ENCODE measurements at regions not wholly inside any gene's neighbourhood (a gene's known extent, or its start where the extent isn't known, plus 50 kb on each side); places are given as distances from the start of the nearest gene placed in this dataset.
"Not testable (repeated sequence)": the region's sequence is repeated elsewhere in the genome, so short reads cannot be mapped to it uniquely, and the experiment has no call there.

DNA sequence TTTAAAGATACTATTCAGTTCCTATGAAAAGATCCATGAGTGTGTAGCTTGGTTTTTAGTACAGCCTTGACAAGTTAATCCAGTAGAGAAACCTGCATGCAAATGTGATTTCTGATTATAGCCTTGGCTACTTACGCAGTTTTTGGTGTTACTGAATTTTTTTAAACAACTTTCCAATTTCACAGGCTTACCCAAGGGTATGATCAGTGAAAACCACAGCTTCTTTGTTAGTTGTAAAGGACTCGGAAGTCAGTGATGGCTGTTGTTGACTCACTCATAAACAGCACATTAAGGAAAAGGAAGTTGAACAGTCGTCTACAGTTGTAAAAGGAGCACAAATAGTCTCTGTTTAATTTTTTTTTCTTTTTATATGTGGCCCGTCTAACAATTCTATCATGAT is 924.6 kb upstream of the ADAMTS5 start:
- intact Hi-C loops (cut with micrococcal nuclease; ENCODE audit: unreplicated experiment); H3K4me3 Mint-ChIP-seq (ENCODE audit: unreplicated experiment); H3K36me3 ChIP-seq (ENCODE audit: control insufficient read depth, insufficient read depth, low read length); H3K4me1 Mint-ChIP-seq (ENCODE audit: low read depth, unreplicated experiment); H3K27ac Mint-ChIP-seq (ENCODE audit: unreplicated experiment); H3K9me3 ChIP-seq; DNase-seq; CTCF ChIA-PET; H3K27me3 Mint-ChIP-seq (ENCODE audit: insufficient read depth, unreplicated experiment); H3K27me3 ChIP-seq (replicated peaks; ENCODE audit: control insufficient read depth, insufficient read depth, low read length); H3K4me1 ChIP-seq; BruUV-seq (replicated peaks); H3K9me3 Mint-ChIP-seq (ENCODE audit: unreplicated experiment); POLR2A ChIA-PET; H3K36me3 Mint-ChIP-seq (ENCODE audit: insufficient read depth, unreplicated experiment); H3K4me3 ChIP-seq (ENCODE audit: low read depth, low read length): not testable (repeated sequence)

DNA sequence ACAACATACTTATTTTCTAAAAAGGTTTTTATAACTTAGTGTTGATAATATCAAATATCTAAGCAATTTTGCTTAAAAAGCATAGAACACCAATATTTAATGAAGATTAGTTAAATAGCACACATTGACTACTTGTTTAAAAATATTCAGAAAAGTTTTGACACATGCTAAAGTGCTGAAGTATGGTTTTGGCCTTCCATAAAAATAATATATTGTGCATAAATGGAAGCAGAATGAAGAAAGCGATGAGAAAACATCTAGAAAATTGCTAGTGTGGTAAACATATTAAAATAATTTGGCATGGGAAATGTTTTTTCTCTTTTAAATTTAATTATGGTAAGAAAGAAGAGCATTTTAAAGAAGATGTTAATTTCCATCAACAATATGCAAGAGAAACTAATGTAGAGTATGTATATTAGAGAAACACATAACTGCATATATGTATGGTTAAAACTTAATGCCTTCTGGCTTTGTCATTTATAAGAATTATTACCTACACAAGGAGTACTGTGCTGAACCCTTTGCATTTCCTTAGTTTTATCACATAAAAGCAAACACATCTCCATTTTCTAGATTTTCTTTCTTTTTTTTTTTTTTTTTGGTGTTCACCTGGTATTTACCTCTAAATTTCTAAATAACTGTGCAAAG is 921.0 kb upstream of the ADAMTS5 start:
- H3K27me3 ChIP-seq (replicated peaks; ENCODE audit: control insufficient read depth, insufficient read depth, low read length); H3K36me3 ChIP-seq (ENCODE audit: control insufficient read depth, insufficient read depth, low read length); POLR2A ChIA-PET; intact Hi-C loops (cut with micrococcal nuclease; ENCODE audit: unreplicated experiment); H3K4me1 Mint-ChIP-seq (ENCODE audit: low read depth, unreplicated experiment); DNase-seq; H3K4me3 ChIP-seq (ENCODE audit: low read depth, low read length); CTCF ChIA-PET; H3K9me3 Mint-ChIP-seq (ENCODE audit: unreplicated experiment); H3K27ac Mint-ChIP-seq (ENCODE audit: unreplicated experiment); H3K4me3 Mint-ChIP-seq (ENCODE audit: unreplicated experiment); H3K9me3 ChIP-seq; H3K27me3 Mint-ChIP-seq (ENCODE audit: insufficient read depth, unreplicated experiment); H3K4me1 ChIP-seq; BruUV-seq (replicated peaks); H3K36me3 Mint-ChIP-seq (ENCODE audit: insufficient read depth, unreplicated experiment): not testable (repeated sequence)

- no peaks in the 10 kb centered on the region for H3K27me3 ChIP-seq (replicated peaks; ENCODE audit: control insufficient read depth, insufficient read depth, low read length)
- DNase-seq, result no peak
- ChIA-PET CTCF (no interaction called here), POLR2A (no interaction called here)
- no TSS peak for BruUV-seq (replicated peaks)
- no peaks in the 10 kb centered on the region for H3K36me3 ChIP-seq (ENCODE audit: control insufficient read depth, insufficient read depth, low read length)
- Mint-ChIP-seq H3K4me1 (ENCODE audit: low read depth, unreplicated experiment) (no peaks in the 10 kb centered on the region), H3K4me3 (ENCODE audit: unreplicated experiment) (no peak overlapping the region), H3K27me3 (ENCODE audit: insufficient read depth, unreplicated experiment) (no peaks in the 10 kb centered on the region), H3K9me3 (ENCODE audit: unreplicated experiment) (no peaks in the 10 kb centered on the region), H3K36me3 (ENCODE audit: insufficient read depth, unreplicated experiment) (no peaks in the 10 kb centered on the region), H3K27ac (ENCODE audit: unreplicated experiment) (no peak overlapping the region)
- H3K9me3 ChIP-seq, result no peaks in the 10 kb centered on the region
- H3K4me3 ChIP-seq (ENCODE audit: low read depth, low read length), result no peak overlapping the region
- no peaks in the 10 kb centered on the region for H3K4me1 ChIP-seq
- intact Hi-C loops (cut with micrococcal nuclease; ENCODE audit: unreplicated experiment), result no loop called here
- TF ChIP-seq, protein P1, sequence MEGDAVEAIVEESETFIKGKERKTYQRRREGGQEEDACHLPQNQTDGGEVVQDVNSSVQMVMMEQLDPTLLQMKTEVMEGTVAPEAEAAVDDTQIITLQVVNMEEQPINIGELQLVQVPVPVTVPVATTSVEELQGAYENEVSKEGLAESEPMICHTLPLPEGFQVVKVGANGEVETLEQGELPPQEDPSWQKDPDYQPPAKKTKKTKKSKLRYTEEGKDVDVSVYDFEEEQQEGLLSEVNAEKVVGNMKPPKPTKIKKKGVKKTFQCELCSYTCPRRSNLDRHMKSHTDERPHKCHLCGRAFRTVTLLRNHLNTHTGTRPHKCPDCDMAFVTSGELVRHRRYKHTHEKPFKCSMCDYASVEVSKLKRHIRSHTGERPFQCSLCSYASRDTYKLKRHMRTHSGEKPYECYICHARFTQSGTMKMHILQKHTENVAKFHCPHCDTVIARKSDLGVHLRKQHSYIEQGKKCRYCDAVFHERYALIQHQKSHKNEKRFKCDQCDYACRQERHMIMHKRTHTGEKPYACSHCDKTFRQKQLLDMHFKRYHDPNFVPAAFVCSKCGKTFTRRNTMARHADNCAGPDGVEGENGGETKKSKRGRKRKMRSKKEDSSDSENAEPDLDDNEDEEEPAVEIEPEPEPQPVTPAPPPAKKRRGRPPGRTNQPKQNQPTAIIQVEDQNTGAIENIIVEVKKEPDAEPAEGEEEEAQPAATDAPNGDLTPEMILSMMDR (IDR thresholded peaks at IDR 0.05; ENCODE audit: insufficient read depth in 1 of 2, low read depth in 1 of 2, low read length in 1 of 2, severe bottlenecking in 1 of 2, unreplicated experiment in 1 of 2), result no peak
These were observed 918.4 kb upstream of the ADAMTS5 start for GRCh38 chr21:27885296-27885711.

DNA sequence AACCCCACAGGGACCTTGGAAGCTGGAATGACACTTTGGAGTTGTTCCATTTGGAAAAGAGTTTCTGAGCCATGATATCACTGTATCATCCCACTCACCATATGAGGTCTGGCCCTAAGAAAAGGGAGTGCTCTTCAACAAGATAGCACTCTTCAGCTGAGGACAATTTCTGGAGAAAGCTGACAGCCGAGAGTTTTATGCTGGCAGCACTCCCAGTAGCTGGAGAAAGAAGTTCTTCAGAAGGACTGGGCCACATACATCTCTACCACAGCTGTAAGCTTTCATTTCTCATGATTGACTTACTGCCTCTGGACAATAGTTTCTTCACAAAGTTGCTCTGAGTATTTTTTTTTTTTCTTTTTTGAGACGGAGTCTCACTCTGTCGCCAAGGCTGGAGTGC is 914.4 kb upstream of the ADAMTS5 start:
- CTCF ChIA-PET; H3K27me3 Mint-ChIP-seq (ENCODE audit: insufficient read depth, unreplicated experiment); POLR2A ChIA-PET; H3K36me3 Mint-ChIP-seq (ENCODE audit: insufficient read depth, unreplicated experiment); H3K36me3 ChIP-seq (ENCODE audit: control insufficient read depth, insufficient read depth, low read length); H3K4me3 ChIP-seq (ENCODE audit: low read depth, low read length); DNase-seq; BruUV-seq (replicated peaks); H3K4me1 ChIP-seq; H3K27ac Mint-ChIP-seq (ENCODE audit: unreplicated experiment); intact Hi-C loops (cut with micrococcal nuclease; ENCODE audit: unreplicated experiment); H3K9me3 Mint-ChIP-seq (ENCODE audit: unreplicated experiment); H3K27me3 ChIP-seq (replicated peaks; ENCODE audit: control insufficient read depth, insufficient read depth, low read length); H3K9me3 ChIP-seq; H3K4me1 Mint-ChIP-seq (ENCODE audit: low read depth, unreplicated experiment); H3K4me3 Mint-ChIP-seq (ENCODE audit: unreplicated experiment): not testable (repeated sequence)

DNA sequence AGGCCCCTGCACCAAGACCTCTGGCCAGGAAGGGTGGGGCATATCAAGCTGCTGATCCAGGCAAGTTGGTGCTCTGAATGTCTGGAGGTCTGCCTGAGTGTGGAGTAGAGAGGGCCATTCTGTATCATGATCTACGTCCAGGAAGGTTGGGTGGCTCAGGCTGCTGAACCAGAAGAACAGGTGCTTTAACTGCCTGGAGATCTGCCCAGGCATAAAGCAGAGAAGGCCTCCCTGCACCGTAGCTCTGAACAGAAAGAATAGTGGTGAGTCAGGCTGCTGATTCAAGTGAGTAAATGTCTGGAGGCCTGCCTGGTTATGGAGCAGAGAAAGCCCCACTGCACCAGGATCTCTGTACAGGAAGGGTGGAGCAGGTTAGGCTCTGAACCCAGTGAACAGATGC is 905.5 kb upstream of the ADAMTS5 start:
- H3K4me3 Mint-ChIP-seq (ENCODE audit: unreplicated experiment); BruUV-seq (replicated peaks); intact Hi-C loops (cut with micrococcal nuclease; ENCODE audit: unreplicated experiment); H3K4me1 ChIP-seq; H3K36me3 ChIP-seq (ENCODE audit: control insufficient read depth, insufficient read depth, low read length); H3K36me3 Mint-ChIP-seq (ENCODE audit: insufficient read depth, unreplicated experiment); H3K4me1 Mint-ChIP-seq (ENCODE audit: low read depth, unreplicated experiment); H3K4me3 ChIP-seq (ENCODE audit: low read depth, low read length); H3K27ac Mint-ChIP-seq (ENCODE audit: unreplicated experiment); H3K9me3 ChIP-seq; H3K9me3 Mint-ChIP-seq (ENCODE audit: unreplicated experiment); H3K27me3 Mint-ChIP-seq (ENCODE audit: insufficient read depth, unreplicated experiment); CTCF ChIA-PET; DNase-seq; H3K27me3 ChIP-seq (replicated peaks; ENCODE audit: control insufficient read depth, insufficient read depth, low read length); POLR2A ChIA-PET: not testable (repeated sequence)

GRCh38 chr21:27870755-27871154 is 903.9 kb upstream of the ADAMTS5 start:
- H3K4me1 Mint-ChIP-seq (ENCODE audit: low read depth, unreplicated experiment); H3K9me3 Mint-ChIP-seq (ENCODE audit: unreplicated experiment); H3K36me3 ChIP-seq (ENCODE audit: control insufficient read depth, insufficient read depth, low read length); H3K4me3 ChIP-seq (ENCODE audit: low read depth, low read length); H3K4me1 ChIP-seq; BruUV-seq (replicated peaks); DNase-seq; H3K27me3 ChIP-seq (replicated peaks; ENCODE audit: control insufficient read depth, insufficient read depth, low read length); H3K36me3 Mint-ChIP-seq (ENCODE audit: insufficient read depth, unreplicated experiment); H3K4me3 Mint-ChIP-seq (ENCODE audit: unreplicated experiment); CTCF ChIA-PET; POLR2A ChIA-PET; H3K27ac Mint-ChIP-seq (ENCODE audit: unreplicated experiment); intact Hi-C loops (cut with micrococcal nuclease; ENCODE audit: unreplicated experiment); H3K9me3 ChIP-seq; H3K27me3 Mint-ChIP-seq (ENCODE audit: insufficient read depth, unreplicated experiment): not testable (repeated sequence)

Data from Caco-2 (cell line).